ENCODE measurements at regions not wholly inside any gene's neighbourhood (a gene's known extent, or its start where the extent isn't known, plus 50 kb on each side); places are given as distances from the start of the nearest gene placed in this dataset.

GRCh38 chr20:53658973-53659372 is 65.3 kb upstream of the ZNF217 start:
- in situ Hi-C loops (cut with HindIII; ENCODE audit: low sequenced_read_pairs): no loop called here
- no peak for DNase-seq (ENCODE audit: low read depth)
- H3K4me3 ChIP-seq (ENCODE audit: low read depth, low read length): no peak overlapping the region
- no peak for TF ChIP-seq CTCF (IDR thresholded peaks at IDR 0.05; ENCODE audit: low read depth, low read length, missing control alignments)

GRCh38 chr20:53658322-53658721 is 64.7 kb upstream of the ZNF217 start:
- DNase-seq (ENCODE audit: low read depth): no peak
- TF ChIP-seq CTCF (IDR thresholded peaks at IDR 0.05; ENCODE audit: low read depth, low read length, missing control alignments): no peak
- no peak overlapping the region for H3K4me3 ChIP-seq (ENCODE audit: low read depth, low read length)
- in situ Hi-C loops (cut with HindIII; ENCODE audit: low sequenced_read_pairs): no loop called here

GRCh38 chr20:53657732-53658131 is 64.1 kb upstream of the ZNF217 start:
- no peak for TF ChIP-seq CTCF (IDR thresholded peaks at IDR 0.05; ENCODE audit: low read depth, low read length, missing control alignments)
- in situ Hi-C loops (cut with HindIII; ENCODE audit: low sequenced_read_pairs): no loop called here
- DNase-seq (ENCODE audit: low read depth): no peak
- H3K4me3 ChIP-seq (ENCODE audit: low read depth, low read length): no peak overlapping the region

- TF ChIP-seq CTCF (IDR thresholded peaks at IDR 0.05; ENCODE audit: low read depth, low read length, missing control alignments): no peak
- DNase-seq (ENCODE audit: low read depth): no peak
- H3K4me3 ChIP-seq (ENCODE audit: low read depth, low read length): no peak overlapping the region
- in situ Hi-C loops (cut with HindIII; ENCODE audit: low sequenced_read_pairs): no loop called here
Measured at GRCh38 chr20:53657279-53657678, 63.6 kb upstream of the ZNF217 start.

- peak; percentile 33 for DNase-seq (ENCODE audit: low read depth)
- H3K4me3 ChIP-seq (ENCODE audit: low read depth, low read length): no peak overlapping the region
- no peak for TF ChIP-seq CTCF (IDR thresholded peaks at IDR 0.05; ENCODE audit: low read depth, low read length, missing control alignments)
- in situ Hi-C loops (cut with HindIII; ENCODE audit: low sequenced_read_pairs): no loop called here
Measured at GRCh38 chr20:53656293-53657202, 62.9 kb upstream of the ZNF217 start.

GRCh38 chr20:53655625-53656292 is 62.1 kb upstream of the ZNF217 start:
- no peak overlapping the region for H3K4me3 ChIP-seq (ENCODE audit: low read depth, low read length)
- no peak for DNase-seq (ENCODE audit: low read depth)

More at GRCh38 chr20:53655625-53656292, 62.1 kb upstream of the ZNF217 start:
- TF ChIP-seq CTCF (IDR thresholded peaks at IDR 0.05; ENCODE audit: low read depth, low read length, missing control alignments): no peak
- in situ Hi-C loops (cut with HindIII; ENCODE audit: low sequenced_read_pairs): no loop called here

All from astrocyte of the cerebellum (primary cell).